Kidney (tissue), 13 donors: ENCODE measurements at regions not wholly inside any gene's neighbourhood (a gene's known extent, or its start where the extent isn't known, plus 50 kb on each side); places are given as distances from the start of the nearest gene placed in this dataset.

Source experiments
- DNase-seq, 5 donors: peaks; one replicate each; pipeline ENCODE4 v3.0.0-alpha.2; 2013 to 2020
- FAIRE-seq: peaks from 2 replicates; lab custom pipeline; 2012; peaks lifted over from hg19 to GRCh38; lab: Jason Lieb, UNC
- H3K27ac ChIP-seq, 2 donors: one replicate each; pipeline ENCODE4 v1.7.0; 2013; ENCODE audit warnings: low read depth in 2 of 2, low read length in 2 of 2, inconsistent platforms in 1 of 2
- H3K27me3 ChIP-seq: one replicate; pipeline ENCODE4 v1.7.1; 2013; ENCODE audit warnings: low read length, inconsistent platforms; ENCODE audit not compliant: control insufficient read depth, insufficient read depth
- H3K36me3 ChIP-seq, 3 donors: one replicate each; pipeline versions ENCODE4 v1.7.0 to v1.7.1; 2013; ENCODE audit warnings: low read length in 3 of 3, control low read depth in 1 of 3, inconsistent platforms in 1 of 3; ENCODE audit not compliant: insufficient read depth in 3 of 3, control insufficient read depth in 2 of 3
- H3K4me1 ChIP-seq, 3 donors: one replicate each; pipeline versions ENCODE4 v1.7.0 to v1.7.1; 2013; ENCODE audit warnings: low read length in 3 of 3, inconsistent platforms in 1 of 3, low read depth in 1 of 3; ENCODE audit not compliant: control insufficient read depth in 2 of 3, insufficient read depth in 2 of 3
- H3K4me3 ChIP-seq, 3 donors: one replicate each; pipeline versions ENCODE4 v1.7.0 to v1.8.1; 2013; ENCODE audit warnings: low read length in 3 of 3, control low read depth in 1 of 3, inconsistent platforms in 1 of 3
- H3K9ac ChIP-seq, 3 donors: one replicate each; pipeline versions ENCODE4 v1.7.0 to v1.7.1; 2013; ENCODE audit warnings: low read length in 3 of 3, control low read depth in 1 of 3, inconsistent platforms in 1 of 3
- H3K9me3 ChIP-seq, 3 donors: one replicate each; pipeline versions ENCODE4 v1.7.0 to v1.7.1; 2013; ENCODE audit warnings: low read length in 3 of 3, control low read depth in 1 of 3, inconsistent platforms in 1 of 3; ENCODE audit not compliant: control insufficient read depth in 2 of 3, insufficient read depth in 1 of 3
- intact Hi-C: fragments of 100-400 bp; cut with DNase I; formaldehyde crosslinking; loops from one replicate; pipeline ENCODE4 v1.11.1; 2022
- TF ChIP-seq, protein P1 (sequence below): IDR thresholded peaks from 3 replicates; pipeline ENCODE4 v1.5.1; 2012; ENCODE audit warnings: mild to moderate bottlenecking, moderate library complexity, borderline replicate concordance; ENCODE audit not compliant: insufficient read depth; ENCODE audit errors: extremely low read depth
- donor health status: control.
- donor health status: control.
- donor health status: control.
- donor health status: control.
- donor health status: control.
- donor health status: DM: yes; HTN: yes; CAD: no.
- donor health status: Normal renal cell carcinoma (clear cell type).

DNA sequence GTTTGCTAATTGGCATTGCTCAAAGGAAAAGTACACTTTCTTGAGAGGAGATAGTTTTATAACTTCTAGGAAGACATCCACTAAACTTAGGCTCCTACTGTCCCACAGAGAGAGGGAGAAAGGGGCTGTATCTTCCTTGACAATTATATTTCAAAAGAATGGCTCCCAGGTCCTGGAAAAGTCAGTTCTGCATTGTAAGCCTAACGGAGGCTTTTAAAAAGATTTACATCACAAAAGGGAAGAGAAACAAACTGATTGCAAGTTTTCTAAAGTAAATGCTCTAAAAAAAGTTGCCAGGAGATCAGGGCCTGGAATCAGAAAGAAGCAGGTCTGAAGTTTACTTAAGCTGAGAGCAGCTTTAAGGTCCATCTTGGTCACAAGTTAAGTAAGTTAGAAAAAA lies 839.5 kb downstream of the FRK start:
- Histone ChIP-seq H3K9me3 (no peaks in the 10 kb centered on the region), H3K27me3 (no peaks in the 10 kb centered on the region), H3K4me1 (no peaks in the 10 kb centered on the region), H3K4me3 (no peak overlapping the region), H3K9ac (no peak overlapping the region), H3K27ac (no peak overlapping the region), H3K36me3 (no peaks in the 10 kb centered on the region)
- intact Hi-C loops: no loop called here
- TF ChIP-seq, protein P1, sequence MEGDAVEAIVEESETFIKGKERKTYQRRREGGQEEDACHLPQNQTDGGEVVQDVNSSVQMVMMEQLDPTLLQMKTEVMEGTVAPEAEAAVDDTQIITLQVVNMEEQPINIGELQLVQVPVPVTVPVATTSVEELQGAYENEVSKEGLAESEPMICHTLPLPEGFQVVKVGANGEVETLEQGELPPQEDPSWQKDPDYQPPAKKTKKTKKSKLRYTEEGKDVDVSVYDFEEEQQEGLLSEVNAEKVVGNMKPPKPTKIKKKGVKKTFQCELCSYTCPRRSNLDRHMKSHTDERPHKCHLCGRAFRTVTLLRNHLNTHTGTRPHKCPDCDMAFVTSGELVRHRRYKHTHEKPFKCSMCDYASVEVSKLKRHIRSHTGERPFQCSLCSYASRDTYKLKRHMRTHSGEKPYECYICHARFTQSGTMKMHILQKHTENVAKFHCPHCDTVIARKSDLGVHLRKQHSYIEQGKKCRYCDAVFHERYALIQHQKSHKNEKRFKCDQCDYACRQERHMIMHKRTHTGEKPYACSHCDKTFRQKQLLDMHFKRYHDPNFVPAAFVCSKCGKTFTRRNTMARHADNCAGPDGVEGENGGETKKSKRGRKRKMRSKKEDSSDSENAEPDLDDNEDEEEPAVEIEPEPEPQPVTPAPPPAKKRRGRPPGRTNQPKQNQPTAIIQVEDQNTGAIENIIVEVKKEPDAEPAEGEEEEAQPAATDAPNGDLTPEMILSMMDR: no peak
- DNase-seq (no peak), FAIRE-seq (no peak)

- Histone ChIP-seq H3K4me3 (no peak overlapping the region), H3K9me3 (no peaks in the 10 kb centered on the region), H3K27ac (no peak overlapping the region), H3K36me3 (no peaks in the 10 kb centered on the region), H3K27me3 (no peaks in the 10 kb centered on the region), H3K4me1 (no peaks in the 10 kb centered on the region), H3K9ac (no peak overlapping the region)
- TF ChIP-seq, protein P1: no peak
- FAIRE-seq: no peak
- no peak for DNase-seq
- intact Hi-C loops: no loop called here
Observed at GRCh38 chr6:115220551-115221159, 840.0 kb downstream of the FRK start.

- Histone ChIP-seq H3K27ac (no peak overlapping the region), H3K9ac (no peak overlapping the region), H3K4me1 (no peaks in the 10 kb centered on the region), H3K27me3 (no peaks in the 10 kb centered on the region), H3K4me3 (no peak overlapping the region), H3K9me3 (no peaks in the 10 kb centered on the region), H3K36me3 (no peaks in the 10 kb centered on the region)
- no peak for DNase-seq
- TF ChIP-seq, protein P1: no peak
- FAIRE-seq: no peak
- intact Hi-C loops: no loop called here
Observed at GRCh38 chr6:115219645-115220044, 841.0 kb downstream of the FRK start.

GRCh38 chr6:115216835-115217234 lies 843.9 kb downstream of the FRK start:
- Histone ChIP-seq H3K4me1 (no peaks in the 10 kb centered on the region), H3K27me3 (no peaks in the 10 kb centered on the region), H3K36me3 (no peaks in the 10 kb centered on the region), H3K4me3 (no peak overlapping the region), H3K9ac (no peak overlapping the region), H3K27ac (no peak overlapping the region), H3K9me3 (no peaks in the 10 kb centered on the region)
- FAIRE-seq (no peak), DNase-seq (no peak)
- intact Hi-C loops: no loop called here
- TF ChIP-seq, protein P1: no peak
